SK-N-SH (cell line): ENCODE measurements at regions not wholly inside any gene's neighbourhood (a gene's known extent, or its start where the extent isn't known, plus 50 kb on each side); places are given as distances from the start of the nearest gene placed in this dataset.

ENCODE experiments used
- CTCF ChIP-seq: fragments of 200-600 bp; sonication (generic); IDR thresholded peaks from 2 replicates; pipeline ENCODE4 v1.6.1; 2017; ENCODE audit warnings: antibody characterized with exemption, mild to moderate bottlenecking, moderate library complexity
- MXI1 ChIP-seq: IDR thresholded peaks from 2 replicates; pipeline ENCODE4 v1.6.1; 2012; ENCODE audit warnings: mild to moderate bottlenecking, low read depth, low read length, improper control_type of control experiment
- PBX3 ChIP-seq: IDR thresholded peaks from 2 replicates; pipeline ENCODE4; 2012
- RCOR1 ChIP-seq: fragments of 150-350 bp; IDR thresholded peaks from 2 replicates; pipeline ENCODE4 v1.6.1; 2017; ENCODE audit warnings: antibody characterized with exemption, low read length
- USF2 ChIP-seq: fragments of 150-350 bp; IDR thresholded peaks from 2 replicates; pipeline ENCODE4 v1.6.1; 2017; ENCODE audit warnings: antibody characterized with exemption, low read length, low read depth, borderline replicate concordance

- TF ChIP-seq RCOR1 (no peak), CTCF (no peak), PBX3 (peak; percentile 58), USF2 (no peak), MXI1 (no peak)
These were observed 215.6 kb downstream of the MTX2 start for GRCh38 chr2:176484838-176485237.
